Ishikawa (cell line): ENCODE measurements at regions not wholly inside any gene's neighbourhood (a gene's known extent, or its start where the extent isn't known, plus 50 kb on each side); places are given as distances from the start of the nearest gene placed in this dataset.

ENCODE experiments used
- CEBPB ChIP-seq: IDR thresholded peaks from 2 replicates; pipeline ENCODE4 v1.6.1; 2012
- CREB1 ChIP-seq: IDR thresholded peaks from 2 replicates; pipeline ENCODE4 v1.6.1; 2012; ENCODE audit warnings: low read depth
- EGR1 ChIP-seq: IDR thresholded peaks from 2 replicates; pipeline ENCODE4 v1.6.1; 2012
- EP300 ChIP-seq: IDR thresholded peaks from 2 replicates; pipeline ENCODE4 v1.6.1; 2012; ENCODE audit warnings: borderline replicate concordance
- FOXM1 ChIP-seq: IDR thresholded peaks from 2 replicates; pipeline ENCODE4 v1.6.1; 2012; ENCODE audit warnings: low read depth, borderline replicate concordance
- MAX ChIP-seq: IDR thresholded peaks from 2 replicates; pipeline ENCODE4 v1.6.1; 2012
- NFIC ChIP-seq: IDR thresholded peaks from 2 replicates; pipeline ENCODE4 v1.6.1; 2012
- RAD21 ChIP-seq: IDR thresholded peaks from 2 replicates; pipeline ENCODE4 v1.6.1; 2012; ENCODE audit warnings: low read depth
- REST ChIP-seq: IDR thresholded peaks from 2 replicates; pipeline ENCODE4 v1.6.1; 2012; ENCODE audit warnings: low read depth, mild to moderate bottlenecking
- TAF1 ChIP-seq: IDR thresholded peaks from 2 replicates; pipeline ENCODE4 v1.6.1; 2012; ENCODE audit warnings: low read depth, mild to moderate bottlenecking
- TCF12 ChIP-seq: IDR thresholded peaks from 2 replicates; pipeline ENCODE4 v1.6.1; 2012; ENCODE audit warnings: low read depth
- TEAD4 ChIP-seq: IDR thresholded peaks from 2 replicates; pipeline ENCODE4 v1.6.1; 2012
- USF1 ChIP-seq: IDR thresholded peaks from 2 replicates; pipeline ENCODE4 v1.6.1; 2012
- YY1 ChIP-seq: IDR thresholded peaks from 2 replicates; pipeline ENCODE4 v1.6.1; 2012; ENCODE audit warnings: low read depth
- ZBTB7A ChIP-seq: IDR thresholded peaks from 2 replicates; pipeline ENCODE4 v1.6.1; 2012; ENCODE audit warnings: low read depth

- no peak for TF ChIP-seq TEAD4
- no peak for TF ChIP-seq ZBTB7A
- TF ChIP-seq CREB1: no peak
Observed at GRCh38 chr10:42989481-42989921, 87.4 kb upstream of the RET start.

GRCh38 chr10:42990016-42990720, 86.7 kb upstream of the RET start:
- TF ChIP-seq YY1 (no peak), FOXM1 (no peak), RAD21 (no peak), CREB1 (no peak), TCF12 (no peak), REST (no peak), USF1 (no peak), EGR1 (no peak), EP300 (no peak), TEAD4 (no peak), MAX (no peak), TAF1 (no peak), ZBTB7A (no peak)

- no peak for TF ChIP-seq EGR1
- TF ChIP-seq USF1: no peak
- TF ChIP-seq RAD21: no peak
- no peak for TF ChIP-seq REST
Observed at GRCh38 chr10:42990721-42991441, 86.0 kb upstream of the RET start.

- no peak for TF ChIP-seq USF1
- no peak for TF ChIP-seq CEBPB
- TF ChIP-seq EGR1: no peak
- no peak for TF ChIP-seq RAD21
- no peak for TF ChIP-seq NFIC
- TF ChIP-seq ZBTB7A: no peak
Observed at GRCh38 chr10:42991442-42992098, 85.3 kb upstream of the RET start.

- no peak for TF ChIP-seq TEAD4
- no peak for TF ChIP-seq USF1
- no peak for TF ChIP-seq TCF12
- no peak for TF ChIP-seq NFIC
- TF ChIP-seq MAX: no peak
- no peak for TF ChIP-seq ZBTB7A
- TF ChIP-seq REST: no peak
- no peak for TF ChIP-seq EP300
- TF ChIP-seq RAD21: no peak
- no peak for TF ChIP-seq CREB1
- no peak for TF ChIP-seq TAF1
- no peak for TF ChIP-seq CEBPB
- no peak for TF ChIP-seq FOXM1
Observed at GRCh38 chr10:42992156-42992956, 84.5 kb upstream of the RET start.
